AG04449 (cell line): ENCODE measurements at regions not wholly inside any gene's neighbourhood (a gene's known extent, or its start where the extent isn't known, plus 50 kb on each side); places are given as distances from the start of the nearest gene placed in this dataset.

Experiments
- CTCF ChIA-PET: fragments of 350-600 bp; formaldehyde crosslinking; extraction: SDS; loops from one replicate; lab custom pipeline; 2021; ENCODE audit warnings: antibody characterized with exemption; lab: Yijun Ruan, JAX
- POLR2A ChIA-PET: fragments of 400-600, 350-600 bp; formaldehyde crosslinking; extraction: SDS; loops from one replicate; lab custom pipeline; 2020; ENCODE audit warnings: antibody characterized with exemption, inconsistent platforms; lab: Yijun Ruan, JAX
- DNase-seq: peaks from one replicate; pipeline ENCODE4 v3.0.0-alpha.2; 2010; ENCODE audit warnings: low read depth, low spot score
- H3K4me3 ChIP-seq: 2 replicates; pipeline ENCODE4 v1.5.1; 2011; ENCODE audit warnings: low read depth, mild to moderate bottlenecking, control low read depth, low read length
- CTCF ChIP-seq: IDR thresholded peaks from one replicate; pipeline ENCODE4 v1.5.1; 2011; ENCODE audit warnings: mild to moderate bottlenecking, moderate library complexity, low read length, control low read depth, inconsistent platforms; ENCODE audit not compliant: insufficient read depth; ENCODE audit errors: missing control alignments

GRCh38 chr16:66135421-66135831 lies 231.1 kb upstream of the CDH5 start:
- CTCF ChIA-PET: interaction anchor here (1.4 kb wide), 1 partner anchor 12 kb away, joined by 5 read pairs; no protein-coding TSS in a partner anchor

DNA sequence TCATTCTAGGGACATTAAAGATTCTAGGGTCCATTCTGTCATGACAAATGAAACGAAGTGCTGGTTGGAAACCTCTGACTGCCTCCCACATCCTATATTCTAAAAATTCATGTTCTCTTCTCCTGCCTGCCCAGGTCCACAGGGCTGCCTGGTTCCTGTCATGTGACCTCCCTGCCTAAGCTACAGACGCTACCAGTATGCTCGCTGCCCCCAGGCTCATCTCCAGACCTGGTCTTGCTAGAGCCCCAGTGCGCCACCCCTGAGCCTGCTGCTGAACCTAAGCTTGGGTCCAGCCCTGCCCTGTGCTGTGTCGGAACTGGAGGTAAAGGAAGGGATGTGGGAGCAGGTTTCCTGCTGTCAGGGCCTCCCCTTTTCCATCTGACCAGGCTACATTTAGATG lies 231.6 kb upstream of the CDH5 start:
- H3K4me3 ChIP-seq: no peak overlapping the region
- no peak for TF ChIP-seq CTCF
- no peak for DNase-seq
- POLR2A ChIA-PET: no interaction called here
- CTCF ChIA-PET: interaction anchor here (1.4 kb wide), 2 partner anchors 12 kb away, joined by 3 to 5 read pairs; no protein-coding TSS in a partner anchor

More at GRCh38 chr16:66135421-66135831, 231.1 kb upstream of the CDH5 start:
- no peak overlapping the region for H3K4me3 ChIP-seq
- DNase-seq: no peak
- TF ChIP-seq CTCF: no peak
- POLR2A ChIA-PET: no interaction called here

GRCh38 chr16:66133643-66134338 lies 232.7 kb upstream of the CDH5 start:
- DNase-seq: no peak
- ChIA-PET CTCF (interaction anchor here (1.4 kb wide), 1 partner anchor 11 kb away, joined by 3 read pairs; no protein-coding TSS in a partner anchor), POLR2A (interaction anchor here (0.8 kb wide), 1 partner anchor 14 kb away, joined by 3 read pairs; no protein-coding TSS in a partner anchor)
- TF ChIP-seq CTCF: no peak
- H3K4me3 ChIP-seq: no peak overlapping the region

DNA sequence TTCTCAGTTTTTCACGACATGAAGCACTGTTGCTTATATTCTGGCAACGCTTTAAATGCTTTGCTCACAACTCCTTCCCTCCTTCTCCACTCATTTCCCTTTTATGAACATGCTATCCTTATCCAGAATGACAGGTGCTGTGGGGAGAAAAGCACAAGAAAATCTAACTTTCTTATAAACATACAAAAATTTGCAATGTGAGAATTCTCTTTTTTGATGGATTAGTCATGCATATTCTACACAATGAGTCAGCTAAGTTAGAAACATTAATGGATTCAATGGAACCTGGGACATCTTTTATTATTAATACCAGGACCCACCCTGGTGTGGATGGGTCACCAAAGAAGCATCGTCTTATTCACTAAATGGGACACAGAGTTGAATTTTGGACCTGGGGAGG lies 234.6 kb upstream of the CDH5 start:
- DNase-seq: no peak
- no peak for TF ChIP-seq CTCF
- ChIA-PET POLR2A (interaction anchor here (1.0 kb wide), 1 partner anchor 21 kb away, joined by 4 read pairs; no protein-coding TSS in a partner anchor), CTCF (interaction anchor here (1.8 kb wide), 1 partner anchor 24 kb away, joined by 4 read pairs; no protein-coding TSS in a partner anchor)
- H3K4me3 ChIP-seq: no peak overlapping the region

GRCh38 chr16:66131156-66131807 lies 235.2 kb upstream of the CDH5 start:
- DNase-seq: no peak
- no peak overlapping the region for H3K4me3 ChIP-seq
- CTCF ChIA-PET: interaction anchor here (1.1 to 1.8 kb wide), 3 partner anchors 11 to 477 kb away, joined by 3 to 4 read pairs (median 4); no protein-coding TSS in a partner anchor
- no peak for TF ChIP-seq CTCF
- POLR2A ChIA-PET: interaction anchor here (0.9 to 1.0 kb wide), 2 partner anchors 22 kb away, joined by 4 to 5 read pairs; no protein-coding TSS in a partner anchor
